Ascending aorta (tissue), 2 donors: ENCODE measurements at regions not wholly inside any gene's neighbourhood (a gene's known extent, or its start where the extent isn't known, plus 50 kb on each side); places are given as distances from the start of the nearest gene placed in this dataset.

ENCODE experiments used
- DNase-seq, 2 donors: peaks; one replicate each; pipeline ENCODE4 v3.0.0-alpha.2; 2019; ENCODE audit warnings: low spot score in 2 of 2
- H3K27ac ChIP-seq, 2 donors: fragments of 200-600 bp; sonication (generic); one replicate each; pipeline ENCODE4 v1.5.1; 2016 to 2017; ENCODE audit warnings: mild to moderate bottlenecking in 1 of 2
- H3K27me3 ChIP-seq: fragments of 200-600 bp; sonication (generic); one replicate; pipeline ENCODE4 v1.5.1; 2017
- H3K36me3 ChIP-seq, 2 donors: fragments of 200-600 bp; sonication (generic); one replicate each; pipeline ENCODE4 v1.5.1; 2016
- H3K4me1 ChIP-seq, 2 donors: fragments of 200-600 bp; sonication (generic); one replicate each; pipeline ENCODE4 v1.5.1; 2016 to 2017; ENCODE audit warnings: mild to moderate bottlenecking in 1 of 2
- H3K4me3 ChIP-seq, 2 donors: fragments of 200-600 bp; sonication (generic); one replicate each; pipeline ENCODE4 v1.5.1; 2016 to 2017; ENCODE audit warnings: mild to moderate bottlenecking in 1 of 2
- H3K9me3 ChIP-seq, 2 donors: fragments of 200-600 bp; sonication (generic); one replicate each; pipeline ENCODE4 v1.5.1; 2016
- intact Hi-C: fragments of 100-400 bp; cut with DNase I; formaldehyde crosslinking; loops from one replicate; pipeline ENCODE4 v1.15.1; 2023
- TF ChIP-seq, protein P1 (sequence below), 3 experiments: fragments of 200-600 bp in 2 of 3; fragments of 450-650 bp in 1 of 3; sonication (generic) in 2 of 3; IDR thresholded peaks; one replicate each; pipeline ENCODE4 v1.5.1; 2016 to 2019; ENCODE audit warnings: antibody characterized with exemption in 3 of 3, mild to moderate bottlenecking in 1 of 3, moderate library complexity in 1 of 3

DNA sequence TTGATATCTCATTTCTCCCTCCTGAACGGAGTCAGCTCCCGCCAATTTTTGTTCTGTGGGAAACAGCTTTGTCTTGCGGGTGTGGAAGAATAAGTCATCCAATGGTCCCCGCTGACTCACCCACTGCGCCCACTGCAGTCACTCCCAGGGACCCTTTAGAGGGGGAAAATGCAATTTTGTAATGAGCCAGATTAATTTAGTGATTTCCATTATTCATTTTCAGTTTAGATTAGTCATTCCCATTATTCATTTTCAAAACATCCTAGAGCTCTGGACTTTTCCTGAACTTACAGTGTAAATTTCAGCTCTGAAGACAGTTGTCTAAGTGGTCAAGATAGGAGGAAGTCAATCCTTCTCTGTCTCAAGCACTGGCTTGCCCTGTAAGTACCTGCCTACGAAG is 154.9 kb upstream of the TMEM72 start:
- Histone ChIP-seq H3K36me3 (no peaks in the 10 kb centered on the region), H3K27ac (no peak overlapping the region), H3K4me3 (no peak overlapping the region), H3K4me1 (peaks cover 0 to 17% of the 10 kb centered on the region in 2 donors), H3K27me3 (no peaks in the 10 kb centered on the region), H3K9me3 (no peaks in the 10 kb centered on the region)
- intact Hi-C loops, result no loop called here
- TF ChIP-seq, protein P1, sequence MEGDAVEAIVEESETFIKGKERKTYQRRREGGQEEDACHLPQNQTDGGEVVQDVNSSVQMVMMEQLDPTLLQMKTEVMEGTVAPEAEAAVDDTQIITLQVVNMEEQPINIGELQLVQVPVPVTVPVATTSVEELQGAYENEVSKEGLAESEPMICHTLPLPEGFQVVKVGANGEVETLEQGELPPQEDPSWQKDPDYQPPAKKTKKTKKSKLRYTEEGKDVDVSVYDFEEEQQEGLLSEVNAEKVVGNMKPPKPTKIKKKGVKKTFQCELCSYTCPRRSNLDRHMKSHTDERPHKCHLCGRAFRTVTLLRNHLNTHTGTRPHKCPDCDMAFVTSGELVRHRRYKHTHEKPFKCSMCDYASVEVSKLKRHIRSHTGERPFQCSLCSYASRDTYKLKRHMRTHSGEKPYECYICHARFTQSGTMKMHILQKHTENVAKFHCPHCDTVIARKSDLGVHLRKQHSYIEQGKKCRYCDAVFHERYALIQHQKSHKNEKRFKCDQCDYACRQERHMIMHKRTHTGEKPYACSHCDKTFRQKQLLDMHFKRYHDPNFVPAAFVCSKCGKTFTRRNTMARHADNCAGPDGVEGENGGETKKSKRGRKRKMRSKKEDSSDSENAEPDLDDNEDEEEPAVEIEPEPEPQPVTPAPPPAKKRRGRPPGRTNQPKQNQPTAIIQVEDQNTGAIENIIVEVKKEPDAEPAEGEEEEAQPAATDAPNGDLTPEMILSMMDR (IDR thresholded peaks at IDR 0.05), result no peak
- no peak for DNase-seq

DNA sequence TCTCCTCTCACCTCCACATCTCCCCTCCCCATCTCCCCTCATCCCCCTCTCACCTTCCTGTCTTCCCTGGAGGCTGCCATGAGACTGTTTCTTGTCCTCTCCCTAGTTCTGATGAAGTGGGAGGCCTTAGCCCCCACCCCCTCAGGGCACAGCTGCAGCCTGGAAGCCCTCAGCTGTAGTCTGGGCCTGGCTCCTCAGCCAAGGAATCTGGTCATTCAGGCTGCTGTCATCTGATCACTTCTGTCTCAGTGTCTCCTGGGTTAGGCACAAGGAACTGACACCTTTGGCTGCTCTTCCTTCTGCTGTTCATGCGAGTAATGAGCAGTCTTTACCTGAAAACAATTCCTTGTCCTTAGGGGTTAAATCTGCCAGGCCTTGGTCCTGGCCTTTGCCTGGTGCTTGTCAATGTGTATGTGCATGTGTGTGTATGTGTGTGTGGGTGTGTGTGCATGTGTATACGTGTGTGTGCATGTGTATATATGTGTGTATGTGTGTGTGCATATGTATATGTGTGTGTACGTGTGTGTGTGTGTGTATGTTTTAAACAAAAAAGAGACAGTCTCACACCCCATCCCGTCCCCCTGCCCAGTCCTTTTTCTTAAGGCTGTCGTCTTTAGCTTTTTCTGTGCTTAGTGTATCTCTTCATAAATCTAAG is 153.5 kb upstream of the TMEM72 start:
- Histone ChIP-seq H3K27me3 (no peaks in the 10 kb centered on the region), H3K4me3 (no peak overlapping the region), H3K27ac (no peak overlapping the region), H3K9me3 (no peaks in the 10 kb centered on the region), H3K36me3 (no peaks in the 10 kb centered on the region), H3K4me1 (peaks cover 0 to 17% of the 10 kb centered on the region in 2 donors)
- intact Hi-C loops, result no loop called here
- DNase-seq, result no peak
- TF ChIP-seq, protein P1 (IDR thresholded peaks at IDR 0.05), result no peak

DNA sequence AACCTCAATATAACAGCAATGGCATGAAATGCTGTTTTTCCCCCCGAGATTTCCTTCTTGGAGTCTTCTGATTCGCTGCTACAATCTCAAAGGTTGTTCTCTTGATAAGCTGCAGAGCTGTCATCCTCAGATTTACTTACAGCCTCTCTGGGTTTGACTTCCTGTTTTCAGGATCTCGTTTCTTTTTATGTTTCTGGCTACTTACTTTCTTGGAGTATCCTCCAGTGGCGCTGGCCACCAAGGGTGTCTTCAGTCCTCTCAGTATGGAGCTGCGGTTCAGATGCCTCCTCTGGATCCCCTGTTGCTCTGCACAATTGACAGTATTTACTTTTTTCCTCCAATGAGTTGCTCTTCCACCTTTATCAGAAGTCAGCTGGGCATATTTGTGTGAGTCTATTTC is 152.0 kb upstream of the TMEM72 start:
- Histone ChIP-seq H3K4me3 (no peak overlapping the region), H3K4me1 (peaks cover 0 to 9% of the 10 kb centered on the region in 2 donors), H3K9me3 (no peaks in the 10 kb centered on the region), H3K36me3 (no peaks in the 10 kb centered on the region), H3K27ac (no peak overlapping the region), H3K27me3 (no peaks in the 10 kb centered on the region)
- no peak for DNase-seq
- intact Hi-C loops, result no loop called here
- TF ChIP-seq, protein P1 (IDR thresholded peaks at IDR 0.05), result no peak

- H3K36me3 ChIP-seq, result no peaks in the 10 kb centered on the region
- TF ChIP-seq, protein P1 (IDR thresholded peaks at IDR 0.05), result no peak
- DNase-seq, result no peak
- intact Hi-C loops, result no loop called here
- H3K9me3 ChIP-seq, result no peaks in the 10 kb centered on the region
- no peak overlapping the region for H3K4me3 ChIP-seq
- no peak overlapping the region for H3K27ac ChIP-seq
- no peaks in the 10 kb centered on the region for H3K27me3 ChIP-seq
- H3K4me1 ChIP-seq, result peaks cover 0 to 9% of the 10 kb centered on the region in 2 donors
Observed at GRCh38 chr10:44760513-44760912, 150.6 kb upstream of the TMEM72 start.

DNA sequence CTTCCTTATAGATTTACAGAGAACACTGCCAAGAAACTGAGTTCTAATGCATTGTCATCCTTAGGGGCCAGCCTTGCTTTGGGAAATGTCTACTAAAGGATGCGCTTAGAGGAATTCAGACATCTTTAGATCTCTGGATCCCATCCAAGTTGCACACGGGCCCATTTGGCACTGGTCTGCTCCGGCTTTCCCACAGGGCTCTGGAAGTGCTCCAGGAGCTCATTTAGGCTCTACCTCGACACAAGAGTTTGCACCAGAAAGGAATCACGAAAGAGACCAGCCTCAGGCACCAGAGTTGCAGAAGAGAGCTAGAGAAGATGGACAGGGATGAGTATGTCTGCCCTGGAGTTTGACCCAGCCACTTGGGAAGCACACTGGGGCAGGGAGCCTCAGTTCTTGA is 150.1 kb upstream of the TMEM72 start:
- DNase-seq, result no peak
- intact Hi-C loops, result no loop called here
- no peak overlapping the region for H3K27ac ChIP-seq
- H3K9me3 ChIP-seq, result no peaks in the 10 kb centered on the region
- TF ChIP-seq, protein P1 (IDR thresholded peaks at IDR 0.05), result no peak
- no peak overlapping the region for H3K4me3 ChIP-seq
- no peaks in the 10 kb centered on the region for H3K36me3 ChIP-seq
- H3K4me1 ChIP-seq, result peaks cover 0 to 4% of the 10 kb centered on the region in 2 donors
- no peaks in the 10 kb centered on the region for H3K27me3 ChIP-seq

DNA sequence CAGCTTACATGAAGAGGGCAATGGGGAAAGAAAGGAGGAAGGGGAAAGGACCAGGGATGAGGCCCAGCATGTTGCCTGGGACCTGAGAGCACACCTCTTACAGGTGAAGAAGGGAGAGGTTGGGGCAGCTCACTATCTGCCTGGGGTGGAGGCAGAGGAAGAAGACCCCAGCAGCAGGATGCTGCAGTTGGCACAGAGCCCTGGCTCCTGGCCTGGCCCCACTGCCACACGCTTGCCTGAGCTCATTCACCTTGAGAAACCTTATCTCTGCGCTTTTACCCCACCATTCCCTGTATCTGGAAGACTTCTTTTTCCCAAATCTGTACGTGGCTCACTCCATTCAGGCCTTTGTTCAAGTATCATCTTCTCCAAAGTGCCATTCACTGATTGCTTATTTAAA is 147.8 kb upstream of the TMEM72 start:
- TF ChIP-seq, protein P1 (IDR thresholded peaks at IDR 0.05), result no peak
- Histone ChIP-seq H3K4me3 (no peak overlapping the region), H3K27me3 (no peaks in the 10 kb centered on the region), H3K36me3 (no peaks in the 10 kb centered on the region), H3K9me3 (no peaks in the 10 kb centered on the region), H3K4me1 (peaks cover 0 to 2% of the 10 kb centered on the region in 2 donors), H3K27ac (no peak overlapping the region)
- intact Hi-C loops, result no loop called here
- no peak for DNase-seq
